Mesenchymal stem cell (in vitro differentiated cells and primary cell): ENCODE measurements at regions not wholly inside any gene's neighbourhood (a gene's known extent, or its start where the extent isn't known, plus 50 kb on each side); places are given as distances from the start of the nearest gene placed in this dataset.

ENCODE experiments used
- DNase-seq: peaks from one replicate; pipeline ENCODE4 v3.0.0-alpha.2; 2013
- H2AFZ ChIP-seq: one replicate; pipeline ENCODE4 v1.6.1; 2013; ENCODE audit warnings: low read depth, mild to moderate bottlenecking, control low read depth, inconsistent platforms, low read length, moderate library complexity
- H2AK5ac ChIP-seq: 2 replicates; pipeline ENCODE4 v1.6.1; 2013; ENCODE audit warnings: low read length, moderate library complexity, mild to moderate bottlenecking, inconsistent platforms; ENCODE audit not compliant: severe bottlenecking
- H2BK120ac ChIP-seq: one replicate; pipeline ENCODE4 v1.6.1; 2013; ENCODE audit warnings: low read depth, mild to moderate bottlenecking, inconsistent platforms, low read length, moderate library complexity
- H2BK12ac ChIP-seq, 2 experiments: one replicate each; pipeline ENCODE4 v1.6.1; 2013; ENCODE audit warnings: inconsistent platforms in 2 of 2, low read length in 2 of 2, mild to moderate bottlenecking in 2 of 2, moderate library complexity in 2 of 2, control low read depth in 1 of 2
- H2BK15ac ChIP-seq: one replicate; pipeline ENCODE4 v1.6.1; 2013; ENCODE audit warnings: mild to moderate bottlenecking, low read depth, inconsistent platforms; ENCODE audit not compliant: poor library complexity, severe bottlenecking
- H2BK5ac ChIP-seq: 2 replicates; pipeline ENCODE4 v1.6.1; 2013; ENCODE audit warnings: low read depth, mild to moderate bottlenecking, low read length, control low read depth, inconsistent platforms; ENCODE audit not compliant: poor library complexity, severe bottlenecking
- H3K14ac ChIP-seq, 2 experiments: one replicate each; pipeline ENCODE4 v1.6.1; 2013; ENCODE audit warnings: inconsistent platforms in 2 of 2, low read length in 2 of 2, control low read depth in 1 of 2, mild to moderate bottlenecking in 1 of 2, moderate library complexity in 1 of 2
- H3K18ac ChIP-seq, 2 experiments: one replicate each; pipeline ENCODE4 v1.6.1; 2013; ENCODE audit warnings: inconsistent platforms in 2 of 2, low read length in 2 of 2, control low read depth in 1 of 2, low read depth in 1 of 2, mild to moderate bottlenecking in 1 of 2
- H3K23ac ChIP-seq, 2 experiments: one replicate each; pipeline ENCODE4 v1.6.1; 2013; ENCODE audit warnings: inconsistent platforms in 2 of 2, low read length in 2 of 2, mild to moderate bottlenecking in 2 of 2, moderate library complexity in 2 of 2, control low read depth in 1 of 2
- H3K27ac ChIP-seq: 2 replicates; pipeline ENCODE4 v1.5.1; 2013; ENCODE audit warnings: mild to moderate bottlenecking, moderate library complexity, low read length, control low read depth, inconsistent platforms; ENCODE audit not compliant: poor library complexity, severe bottlenecking
- H3K27me3 ChIP-seq, 2 experiments: 2 replicates each; pipeline versions ENCODE4 v1.6.1 to v1.7.0; 2013; ENCODE audit warnings: low read length in 2 of 2, mild to moderate bottlenecking in 2 of 2, moderate library complexity in 2 of 2, control low read depth in 1 of 2, inconsistent platforms in 1 of 2; ENCODE audit not compliant: control insufficient read depth in 1 of 2, insufficient read depth in 1 of 2
- H3K36me3 ChIP-seq, 2 experiments: 2 replicates each; pipeline versions ENCODE4 v1.6.1 to v1.7.0; 2013; ENCODE audit warnings: low read length in 2 of 2, control low read depth in 1 of 2, inconsistent platforms in 1 of 2, low read depth in 1 of 2, mild to moderate bottlenecking in 1 of 2; ENCODE audit not compliant: insufficient read depth in 2 of 2, control insufficient read depth in 1 of 2
- H3K4ac ChIP-seq, 2 experiments: one replicate each; pipeline ENCODE4 v1.6.1; 2013; ENCODE audit warnings: inconsistent platforms in 2 of 2, low read length in 2 of 2, mild to moderate bottlenecking in 2 of 2, moderate library complexity in 2 of 2, control low read depth in 1 of 2, low read depth in 1 of 2
- H3K4me1 ChIP-seq: 2 replicates; pipeline ENCODE4 v1.6.1; 2013; ENCODE audit warnings: low read depth, low read length, control low read depth; ENCODE audit not compliant: control insufficient read depth, insufficient read depth
- H3K4me2 ChIP-seq: 2 replicates; pipeline ENCODE4 v1.6.1; 2013; ENCODE audit warnings: low read length, mild to moderate bottlenecking, inconsistent platforms; ENCODE audit not compliant: poor library complexity, severe bottlenecking
- H3K4me3 ChIP-seq, 2 experiments: 2 replicates each; pipeline versions ENCODE4 v1.5.1 to v1.7.0; 2013; ENCODE audit warnings: low read length in 2 of 2, mild to moderate bottlenecking in 2 of 2, control low read depth in 1 of 2, low read depth in 1 of 2; ENCODE audit not compliant: insufficient read depth in 1 of 2
- H3K79me1 ChIP-seq: replicated peaks from 2 replicates; pipeline ENCODE4 v1.6.1; 2013; ENCODE audit warnings: mild to moderate bottlenecking, control low read depth, low read length, inconsistent platforms; ENCODE audit not compliant: poor library complexity, severe bottlenecking
- H3K9ac ChIP-seq: 2 replicates; pipeline ENCODE4 v1.7.0; 2013; ENCODE audit warnings: mild to moderate bottlenecking, low read length, moderate library complexity
- H3K9me3 ChIP-seq: 2 replicates; pipeline ENCODE4 v1.7.0; 2013; ENCODE audit warnings: mild to moderate bottlenecking, low read length; ENCODE audit not compliant: control insufficient read depth
- H4K8ac ChIP-seq: one replicate; pipeline ENCODE4 v1.6.1; 2013; ENCODE audit warnings: inconsistent platforms, mild to moderate bottlenecking, low read length, moderate library complexity
- H4K91ac ChIP-seq: one replicate; pipeline ENCODE4 v1.6.1; 2013; ENCODE audit warnings: mild to moderate bottlenecking, low read length, inconsistent platforms
- WGBS: methylation state at CpG from one replicate; pipeline ENCODE4 v1.1.7; 2013; ENCODE audit warnings: mixed read lengths; 5-methylcytosine and 5-hydroxymethylcytosine counted together

DNA sequence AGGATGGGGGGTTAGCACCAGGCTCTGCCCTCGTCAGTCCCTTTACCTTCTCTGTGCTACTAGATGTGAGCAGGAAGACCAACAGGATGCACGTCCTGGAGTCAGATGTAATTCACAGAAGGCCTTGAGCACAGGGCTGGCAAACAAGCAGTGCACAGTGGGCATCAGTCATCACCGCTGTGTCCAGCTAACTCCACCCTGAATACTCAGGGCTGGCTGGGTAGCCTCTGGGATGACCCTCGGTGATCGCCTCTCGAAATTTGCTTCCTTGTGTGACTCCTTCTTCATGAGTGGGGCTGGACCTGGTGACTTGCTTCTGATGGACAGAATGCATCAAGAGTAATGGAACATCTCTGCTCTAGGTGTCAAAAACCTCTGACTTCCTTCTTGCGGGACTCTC is 92.2 kb upstream of the TMPRSS2 start:
- 82% methylated on average over 7 of the region's 7 CpGs for WGBS
- Histone ChIP-seq H3K79me1 (no peaks in the 10 kb centered on the region), H3K36me3 (no peaks in the 10 kb centered on the region), H3K4ac (no peak overlapping the region), H3K9me3 (no peaks in the 10 kb centered on the region), H2BK120ac (no peak overlapping the region), H2AFZ (no peak overlapping the region), H2BK15ac (no peak overlapping the region), H3K4me1 (peaks cover 2% of the 10 kb centered on the region), H3K4me3 (no peak overlapping the region), H3K9ac (no peak overlapping the region), H3K14ac (no peak overlapping the region), H4K8ac (no peak overlapping the region), H2BK5ac (no peak overlapping the region), H3K18ac (no peak overlapping the region), H3K27me3 (peaks cover 13 to 72% of the 10 kb centered on the region in 2 experiments), H3K27ac (no peak overlapping the region), H2BK12ac (no peak overlapping the region), H3K4me2 (no peak overlapping the region), H3K23ac (no peak overlapping the region), H2AK5ac (no peak overlapping the region), H4K91ac (no peak overlapping the region)
- DNase-seq = no peak

DNA sequence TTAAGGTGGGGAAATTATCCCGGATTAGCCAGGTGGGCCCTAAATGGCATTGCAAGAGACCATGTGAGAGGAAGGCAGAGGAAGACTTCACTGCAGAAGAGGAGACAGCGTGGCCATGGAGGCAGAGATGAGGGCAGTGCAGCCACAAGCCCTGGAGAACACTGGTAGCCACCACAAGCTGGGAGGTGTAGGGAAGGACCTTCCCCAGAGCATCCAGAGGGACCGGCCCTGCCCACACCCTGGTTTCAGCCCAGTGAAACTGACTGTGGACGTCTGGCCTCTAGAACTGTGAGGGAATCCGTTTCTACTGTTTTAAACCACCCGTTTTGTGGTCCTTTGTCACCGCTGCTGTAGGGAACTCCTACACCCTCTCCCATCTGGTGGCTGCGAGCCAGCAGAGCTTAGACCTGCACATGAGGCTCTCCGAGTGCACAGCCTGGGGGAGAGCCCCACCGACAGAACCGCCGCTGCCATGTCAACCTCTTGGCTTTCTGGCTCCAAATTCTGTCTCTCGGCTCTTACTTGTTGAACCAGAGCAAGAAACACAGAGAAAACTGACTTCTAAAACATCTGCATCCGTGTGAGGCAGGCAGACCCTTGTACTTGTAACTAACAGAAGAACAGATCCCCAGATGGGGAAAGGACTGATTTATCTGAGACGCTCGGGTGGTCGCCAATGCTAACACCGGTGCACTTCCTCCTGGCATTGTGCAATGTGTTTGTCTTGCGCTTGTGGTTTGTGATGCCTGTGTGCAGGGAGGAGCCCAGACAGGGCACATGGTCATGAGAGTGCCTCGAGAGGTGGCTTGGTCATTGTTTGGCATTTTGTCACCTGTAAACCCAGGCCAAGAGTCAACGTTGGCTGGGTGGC is 90.8 kb upstream of the TMPRSS2 start:
- H4K8ac ChIP-seq = no peak overlapping the region
- no peak overlapping the region for H3K4me2 ChIP-seq
- no peaks in the 10 kb centered on the region for H3K79me1 ChIP-seq
- H2BK120ac ChIP-seq = no peak overlapping the region
- no peak overlapping the region for H4K91ac ChIP-seq
- no peak overlapping the region for H2AFZ ChIP-seq
- peaks cover 19 to 77% of the 10 kb centered on the region in 2 experiments for H3K27me3 ChIP-seq
- H3K9ac ChIP-seq = no peak overlapping the region
- no peak overlapping the region for H3K14ac ChIP-seq
- H3K18ac ChIP-seq = no peak overlapping the region
- no peak overlapping the region for H3K4me3 ChIP-seq
- no peak overlapping the region for H2BK15ac ChIP-seq
- DNase-seq = no peak
- H2BK12ac ChIP-seq = no peak overlapping the region
- H3K9me3 ChIP-seq = no peaks in the 10 kb centered on the region
- no peak overlapping the region for H2BK5ac ChIP-seq
- 83% methylated on average over 21 of the region's 21 CpGs for WGBS
- H3K4me1 ChIP-seq = peaks cover 2% of the 10 kb centered on the region
- no peak overlapping the region for H3K27ac ChIP-seq
- H3K23ac ChIP-seq = no peak overlapping the region
- no peak overlapping the region for H2AK5ac ChIP-seq
- H3K36me3 ChIP-seq = no peaks in the 10 kb centered on the region
- H3K4ac ChIP-seq = no peak overlapping the region

DNA sequence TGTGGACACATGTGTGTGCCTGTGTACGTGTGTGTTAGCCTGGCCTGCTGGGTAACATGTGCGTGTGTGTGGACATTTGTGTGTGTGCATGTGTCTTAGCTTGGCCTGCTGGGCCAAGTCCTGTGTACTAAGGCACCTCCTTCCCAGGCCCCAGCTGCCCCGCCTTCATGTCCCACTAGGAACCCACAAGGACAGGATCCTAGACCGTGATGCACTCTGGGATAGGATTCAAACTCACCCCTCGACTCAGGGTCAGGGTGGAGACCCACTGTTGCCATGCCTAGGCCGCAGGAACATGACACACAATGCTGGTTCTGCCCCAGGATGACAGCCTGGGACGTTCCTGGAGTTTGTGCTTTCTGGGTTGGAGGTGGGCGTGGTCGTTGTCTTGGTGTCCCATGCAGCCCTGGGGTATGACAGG is 89.9 kb upstream of the TMPRSS2 start:
- H2BK120ac ChIP-seq = no peak overlapping the region
- no peak overlapping the region for H4K8ac ChIP-seq
- no peak overlapping the region for H3K4me2 ChIP-seq
- no peak overlapping the region for H4K91ac ChIP-seq
- peaks cover 25 to 78% of the 10 kb centered on the region in 2 experiments for H3K27me3 ChIP-seq
- H2BK12ac ChIP-seq = no peak overlapping the region
- H3K9ac ChIP-seq = no peak overlapping the region
- 66% methylated on average over 7 of the region's 9 CpGs for WGBS
- H2AK5ac ChIP-seq = no peak overlapping the region
- no peak overlapping the region for H3K23ac ChIP-seq
- H2BK15ac ChIP-seq = no peak overlapping the region
- H3K14ac ChIP-seq = no peak overlapping the region
- H3K79me1 ChIP-seq = no peaks in the 10 kb centered on the region
- H3K4me1 ChIP-seq = peaks cover 2% of the 10 kb centered on the region
- H2AFZ ChIP-seq = no peak overlapping the region
- DNase-seq = no peak
- H3K4me3 ChIP-seq = no peak overlapping the region
- no peak overlapping the region for H3K18ac ChIP-seq
- no peak overlapping the region for H3K27ac ChIP-seq
- no peak overlapping the region for H2BK5ac ChIP-seq
- no peaks in the 10 kb centered on the region for H3K9me3 ChIP-seq
- no peak overlapping the region for H3K4ac ChIP-seq
- H3K36me3 ChIP-seq = no peaks in the 10 kb centered on the region

- Histone ChIP-seq H4K91ac (no peak overlapping the region), H2BK15ac (no peak overlapping the region), H2AFZ (no peak overlapping the region), H3K14ac (no peak overlapping the region), H3K27ac (no peak overlapping the region), H3K27me3 (peaks cover 25 to 74% of the 10 kb centered on the region in 2 experiments), H2BK12ac (no peak overlapping the region), H3K9ac (no peak overlapping the region), H2BK120ac (no peak overlapping the region), H3K9me3 (no peaks in the 10 kb centered on the region), H2BK5ac (no peak overlapping the region), H3K36me3 (no peaks in the 10 kb centered on the region), H4K8ac (no peak overlapping the region), H3K4ac (no peak overlapping the region), H3K79me1 (no peaks in the 10 kb centered on the region), H3K4me3 (no peak overlapping the region), H3K18ac (no peak overlapping the region), H2AK5ac (no peak overlapping the region), H3K4me2 (no peak overlapping the region), H3K4me1 (peaks cover 2% of the 10 kb centered on the region), H3K23ac (no peak overlapping the region)
- no peak for DNase-seq
- 71% methylated on average over 1 of the region's 1 CpG for WGBS
Measured at GRCh38 chr21:41597227-41597626, 89.3 kb upstream of the TMPRSS2 start.
